ENCODE measurements at regions not wholly inside any gene's neighbourhood (a gene's known extent, or its start where the extent isn't known, plus 50 kb on each side); places are given as distances from the start of the nearest gene placed in this dataset.

DNA sequence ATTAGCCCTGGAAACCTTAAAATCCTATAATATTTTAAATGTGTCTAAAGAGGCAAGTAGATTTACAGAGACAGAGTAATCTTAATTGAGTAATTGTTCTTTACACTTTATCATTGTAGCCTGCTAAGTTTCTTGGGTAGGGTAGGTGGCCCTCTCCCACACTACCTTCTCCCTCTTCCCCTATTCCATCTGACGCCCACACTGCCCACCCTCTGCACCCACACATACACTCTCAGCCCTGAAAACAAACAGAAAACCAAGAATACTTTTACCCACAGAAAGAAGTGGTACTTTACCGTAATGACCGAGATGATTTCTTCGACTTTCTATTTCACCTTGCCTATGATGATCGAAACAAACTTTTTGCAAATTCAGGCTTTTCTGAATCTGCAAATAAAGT lies 320.4 kb upstream of the OBI1 start:
- Mint-ChIP-seq H3K27ac (no peak overlapping the region), H3K36me3 (no peaks in the 10 kb centered on the region), H3K4me3 (no peak overlapping the region), H3K9me3 (no peaks in the 10 kb centered on the region), H3K27me3 (ENCODE audit: low read depth in 3 of 3) (peaks cover 3 to 10% (median 5%) of the 10 kb centered on the region in 3 donors), H3K4me1 (no peaks in the 10 kb centered on the region)
- H3K4me1 ChIP-seq (ENCODE audit: control insufficient read depth in 1 of 2, insufficient read depth in 2 of 2, low read length in 2 of 2): no peaks in the 10 kb centered on the region
- no peaks in the 10 kb centered on the region for H3K36me3 ChIP-seq (replicated peaks in 1 of 2; ENCODE audit: control insufficient read depth in 1 of 2, insufficient read depth in 2 of 2, low read length in 2 of 2)
- no peak overlapping the region for H3K4me3 ChIP-seq (replicated peaks in 1 of 3; ENCODE audit: low read depth in 2 of 3, low read length in 3 of 3)
- no peak overlapping the region for H3K4me2 ChIP-seq (replicated peaks; ENCODE audit: extremely low read depth, low read length, poor library complexity, severe bottlenecking)
- H3K79me2 ChIP-seq (ENCODE audit: insufficient read depth, low read length): no peaks in the 10 kb centered on the region
- no peaks in the 10 kb centered on the region for H4K20me1 ChIP-seq (ENCODE audit: insufficient read depth, low read length)
- H3K27ac ChIP-seq (ENCODE audit: low read depth in 1 of 2, low read length in 2 of 2): no peak overlapping the region
- H3K9ac ChIP-seq (ENCODE audit: insufficient read depth, low read length, poor library complexity, severe bottlenecking): no peak overlapping the region
- DNase-seq: no peak
- no peaks in the 10 kb centered on the region for H3K9me3 ChIP-seq (replicated peaks in 1 of 2; ENCODE audit: control insufficient read depth in 1 of 2, insufficient read depth in 1 of 2, low read length in 2 of 2)
- 83% methylated on average over 2 of the region's 5 CpGs for WGBS (ENCODE audit: insufficient coverage)
- intact Hi-C loops (cut with micrococcal nuclease): loop anchor here (5.0 kb wide), 1 partner anchor 842 kb away; no protein-coding TSS in a partner anchor
- H3K27me3 ChIP-seq (ENCODE audit: control insufficient read depth in 2 of 2, insufficient read depth in 2 of 2, low read length in 2 of 2): no peaks in the 10 kb centered on the region
- TF ChIP-seq, protein P1, sequence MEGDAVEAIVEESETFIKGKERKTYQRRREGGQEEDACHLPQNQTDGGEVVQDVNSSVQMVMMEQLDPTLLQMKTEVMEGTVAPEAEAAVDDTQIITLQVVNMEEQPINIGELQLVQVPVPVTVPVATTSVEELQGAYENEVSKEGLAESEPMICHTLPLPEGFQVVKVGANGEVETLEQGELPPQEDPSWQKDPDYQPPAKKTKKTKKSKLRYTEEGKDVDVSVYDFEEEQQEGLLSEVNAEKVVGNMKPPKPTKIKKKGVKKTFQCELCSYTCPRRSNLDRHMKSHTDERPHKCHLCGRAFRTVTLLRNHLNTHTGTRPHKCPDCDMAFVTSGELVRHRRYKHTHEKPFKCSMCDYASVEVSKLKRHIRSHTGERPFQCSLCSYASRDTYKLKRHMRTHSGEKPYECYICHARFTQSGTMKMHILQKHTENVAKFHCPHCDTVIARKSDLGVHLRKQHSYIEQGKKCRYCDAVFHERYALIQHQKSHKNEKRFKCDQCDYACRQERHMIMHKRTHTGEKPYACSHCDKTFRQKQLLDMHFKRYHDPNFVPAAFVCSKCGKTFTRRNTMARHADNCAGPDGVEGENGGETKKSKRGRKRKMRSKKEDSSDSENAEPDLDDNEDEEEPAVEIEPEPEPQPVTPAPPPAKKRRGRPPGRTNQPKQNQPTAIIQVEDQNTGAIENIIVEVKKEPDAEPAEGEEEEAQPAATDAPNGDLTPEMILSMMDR (IDR thresholded peaks at IDR 0.05): no peak
- no peak overlapping the region for H2AFZ ChIP-seq (ENCODE audit: insufficient read depth, low read depth, low read length, poor library complexity, severe bottlenecking)

DNA sequence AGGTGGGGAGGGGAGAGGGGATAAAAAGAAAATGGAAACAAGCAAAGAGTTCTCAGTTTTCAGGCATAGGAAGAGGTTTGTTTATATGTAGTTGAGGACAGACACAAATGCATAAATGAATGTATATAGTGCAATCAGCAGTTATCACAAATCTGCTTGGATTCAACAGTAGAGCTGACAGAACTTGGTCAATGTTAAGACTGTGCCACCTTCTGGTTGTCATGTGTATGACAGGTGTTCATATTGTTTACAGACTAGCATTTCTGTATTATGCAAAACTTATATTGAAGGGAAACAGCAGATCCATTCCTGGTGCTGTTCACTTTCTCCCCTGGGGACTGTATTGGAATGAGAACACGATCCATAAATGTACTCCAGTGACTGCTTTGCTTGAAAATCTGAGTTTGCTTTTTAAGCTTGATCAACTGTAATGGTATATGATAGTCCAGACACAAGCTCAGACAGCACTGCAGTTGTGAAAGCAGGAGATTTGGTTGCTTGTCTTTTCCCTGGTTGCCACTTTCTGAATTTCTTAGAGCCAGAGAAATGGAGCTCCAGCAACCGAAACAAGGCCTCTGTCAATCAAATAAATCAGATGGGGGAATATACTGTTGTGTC lies 319.5 kb upstream of the OBI1 start:
- Mint-ChIP-seq H3K27me3 (ENCODE audit: low read depth in 3 of 3) (peaks cover 3 to 12% (median 4%) of the 10 kb centered on the region in 3 donors), H3K4me3 (no peak overlapping the region), H3K9me3 (no peaks in the 10 kb centered on the region), H3K36me3 (no peaks in the 10 kb centered on the region), H3K27ac (no peak overlapping the region), H3K4me1 (no peaks in the 10 kb centered on the region)
- 9% methylated on average over 1 of the region's 2 CpGs for WGBS (ENCODE audit: insufficient coverage)
- Histone ChIP-seq H3K36me3 (replicated peaks in 1 of 2; ENCODE audit: control insufficient read depth in 1 of 2, insufficient read depth in 2 of 2, low read length in 2 of 2) (no peaks in the 10 kb centered on the region), H3K27me3 (ENCODE audit: control insufficient read depth in 2 of 2, insufficient read depth in 2 of 2, low read length in 2 of 2) (no peaks in the 10 kb centered on the region), H3K4me3 (replicated peaks in 1 of 3; ENCODE audit: low read depth in 2 of 3, low read length in 3 of 3) (no peak overlapping the region), H4K20me1 (ENCODE audit: insufficient read depth, low read length) (no peaks in the 10 kb centered on the region), H3K79me2 (ENCODE audit: insufficient read depth, low read length) (no peaks in the 10 kb centered on the region), H3K9ac (ENCODE audit: insufficient read depth, low read length, poor library complexity, severe bottlenecking) (no peak overlapping the region), H3K4me1 (ENCODE audit: control insufficient read depth in 1 of 2, insufficient read depth in 2 of 2, low read length in 2 of 2) (no peaks in the 10 kb centered on the region), H3K9me3 (replicated peaks in 1 of 2; ENCODE audit: control insufficient read depth in 1 of 2, insufficient read depth in 1 of 2, low read length in 2 of 2) (no peaks in the 10 kb centered on the region), H3K27ac (ENCODE audit: low read depth in 1 of 2, low read length in 2 of 2) (no peak overlapping the region), H3K4me2 (replicated peaks; ENCODE audit: extremely low read depth, low read length, poor library complexity, severe bottlenecking) (no peak overlapping the region), H2AFZ (ENCODE audit: insufficient read depth, low read depth, low read length, poor library complexity, severe bottlenecking) (no peak overlapping the region)
- TF ChIP-seq, protein P1 (IDR thresholded peaks at IDR 0.05): peak; percentile 78
- intact Hi-C loops (cut with micrococcal nuclease): loop anchor here (5.0 kb wide), 1 partner anchor 841 kb away; no protein-coding TSS in a partner anchor
- DNase-seq: peak; percentile 3 to 30 (median 30)

Measured in CD14-positive monocyte (primary cell).